22Rv1 (cell line): ENCODE measurements at regions not wholly inside any gene's neighbourhood (a gene's known extent, or its start where the extent isn't known, plus 50 kb on each side); places are given as distances from the start of the nearest gene placed in this dataset.

Source experiments
- ZFX ChIP-seq: fragments of 450-650 bp; IDR thresholded peaks from 2 replicates; pipeline ENCODE4 v1.6.1; 2017; ENCODE audit warnings: antibody characterized with exemption, borderline replicate concordance
- TF ChIP-seq, protein P1 (sequence below): fragments of 450-650 bp; IDR thresholded peaks from 2 replicates; pipeline ENCODE4 v1.5.1; 2017; ENCODE audit warnings: mild to moderate bottlenecking

DNA sequence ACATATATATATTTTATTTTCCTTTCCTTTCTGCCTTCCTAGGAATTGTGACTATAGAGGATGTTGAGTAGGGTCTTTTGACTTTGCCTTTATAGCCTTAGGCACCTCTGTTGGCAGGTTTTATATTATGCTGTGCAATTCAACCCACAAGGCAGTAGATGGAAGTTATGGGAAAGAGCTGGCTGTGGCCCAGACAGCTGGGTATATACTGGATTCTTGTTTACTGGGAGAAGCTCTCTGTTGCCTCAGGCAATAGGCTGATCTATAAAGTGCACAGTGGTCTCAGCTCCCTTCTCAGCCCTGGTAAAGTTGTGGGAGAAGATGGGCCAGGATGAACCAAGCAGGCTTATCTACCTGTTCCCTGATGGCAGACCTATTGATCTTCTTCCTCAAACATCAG lies 342.0 kb downstream of the GBA3 start:
- TF ChIP-seq, protein P1, sequence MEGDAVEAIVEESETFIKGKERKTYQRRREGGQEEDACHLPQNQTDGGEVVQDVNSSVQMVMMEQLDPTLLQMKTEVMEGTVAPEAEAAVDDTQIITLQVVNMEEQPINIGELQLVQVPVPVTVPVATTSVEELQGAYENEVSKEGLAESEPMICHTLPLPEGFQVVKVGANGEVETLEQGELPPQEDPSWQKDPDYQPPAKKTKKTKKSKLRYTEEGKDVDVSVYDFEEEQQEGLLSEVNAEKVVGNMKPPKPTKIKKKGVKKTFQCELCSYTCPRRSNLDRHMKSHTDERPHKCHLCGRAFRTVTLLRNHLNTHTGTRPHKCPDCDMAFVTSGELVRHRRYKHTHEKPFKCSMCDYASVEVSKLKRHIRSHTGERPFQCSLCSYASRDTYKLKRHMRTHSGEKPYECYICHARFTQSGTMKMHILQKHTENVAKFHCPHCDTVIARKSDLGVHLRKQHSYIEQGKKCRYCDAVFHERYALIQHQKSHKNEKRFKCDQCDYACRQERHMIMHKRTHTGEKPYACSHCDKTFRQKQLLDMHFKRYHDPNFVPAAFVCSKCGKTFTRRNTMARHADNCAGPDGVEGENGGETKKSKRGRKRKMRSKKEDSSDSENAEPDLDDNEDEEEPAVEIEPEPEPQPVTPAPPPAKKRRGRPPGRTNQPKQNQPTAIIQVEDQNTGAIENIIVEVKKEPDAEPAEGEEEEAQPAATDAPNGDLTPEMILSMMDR = no peak
- no peak for TF ChIP-seq ZFX
